ENCODE measurements at regions not wholly inside any gene's neighbourhood (a gene's known extent, or its start where the extent isn't known, plus 50 kb on each side); places are given as distances from the start of the nearest gene placed in this dataset.

DNA sequence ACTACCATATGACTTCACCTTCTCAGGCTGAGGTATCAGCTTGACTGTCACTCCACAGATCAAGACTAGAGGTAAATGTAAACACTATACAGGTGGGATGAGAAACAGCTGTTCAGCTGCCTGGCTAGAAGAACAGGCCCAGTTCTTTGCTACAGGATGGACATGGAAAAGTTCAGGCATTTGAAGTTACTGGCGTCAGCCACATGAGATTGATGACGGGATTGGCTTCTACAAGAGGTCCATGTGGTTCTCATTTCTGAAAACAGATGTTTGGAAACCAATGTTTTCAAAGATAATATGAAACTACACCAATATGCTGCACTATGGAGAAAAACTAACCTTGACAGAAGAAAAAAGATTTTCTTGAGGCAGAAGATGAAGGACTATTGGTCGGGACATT lies 324.1 kb downstream of the CDH10 start:
- TF ChIP-seq EZH2phosphoT487 (IDR thresholded peaks at IDR 0.05; ENCODE audit: borderline replicate concordance, low read length) (no peak), CTCF (IDR thresholded peaks at IDR 0.05; ENCODE audit: low read depth, low read length, poor library complexity, severe bottlenecking) (no peak)
- H3K9me3 ChIP-seq (ENCODE audit: control insufficient read depth, insufficient read depth, low read length): no peaks in the 10 kb centered on the region
- H3K27ac ChIP-seq (ENCODE audit: low read depth, low read length): no peak overlapping the region
- no peaks in the 10 kb centered on the region for H3K27me3 ChIP-seq (ENCODE audit: control insufficient read depth, low read length)
- no peaks in the 10 kb centered on the region for H3F3A ChIP-seq (ENCODE audit: control insufficient read depth, insufficient read depth)
- no peak overlapping the region for H3K4me2 ChIP-seq (ENCODE audit: low read length)
- H4K20me1 ChIP-seq (ENCODE audit: control insufficient read depth, insufficient read depth, low read depth, low read length): no peaks in the 10 kb centered on the region
- H3K4me1 ChIP-seq (ENCODE audit: control insufficient read depth, low read length): no peaks in the 10 kb centered on the region
- no peak overlapping the region for H3K4me3 ChIP-seq (ENCODE audit: low read length)
- no peaks in the 10 kb centered on the region for H3K79me2 ChIP-seq (ENCODE audit: control insufficient read depth, low read length)
- H3K36me3 ChIP-seq (ENCODE audit: control insufficient read depth, low read length): no peaks in the 10 kb centered on the region
- no peaks in the 10 kb centered on the region for H3K9me2 ChIP-seq (replicated peaks; ENCODE audit: control insufficient read depth, low read length)

DNA sequence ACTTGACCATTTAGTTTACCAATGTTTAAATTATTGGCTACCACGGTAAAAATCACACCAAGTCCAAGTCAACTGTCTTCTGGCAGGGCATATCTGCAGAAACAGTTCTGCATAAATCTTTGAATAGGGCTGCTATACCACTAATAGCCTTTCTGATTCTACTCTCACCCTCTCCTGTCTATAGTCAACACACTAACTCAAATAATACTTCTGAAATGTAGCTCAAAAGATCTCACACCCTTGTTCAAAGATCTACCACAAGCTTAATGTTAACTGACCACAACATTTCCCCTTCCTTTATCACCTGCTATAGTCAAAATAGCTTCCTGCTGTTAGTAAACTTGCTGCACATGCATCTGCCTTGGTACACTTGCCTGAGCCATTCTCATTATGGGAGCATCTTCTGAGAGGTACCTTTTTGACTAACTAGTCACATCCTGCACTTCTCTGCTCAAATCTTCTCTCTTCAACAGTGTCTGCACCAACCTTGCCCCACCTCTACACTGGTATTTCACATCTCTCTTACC lies 319.4 kb downstream of the CDH10 start:
- Histone ChIP-seq H3K9me2 (replicated peaks; ENCODE audit: control insufficient read depth, low read length) (no peaks in the 10 kb centered on the region), H3K27ac (ENCODE audit: low read depth, low read length) (no peak overlapping the region), H3K4me1 (ENCODE audit: control insufficient read depth, low read length) (no peaks in the 10 kb centered on the region), H3K4me2 (ENCODE audit: low read length) (no peak overlapping the region), H3F3A (ENCODE audit: control insufficient read depth, insufficient read depth) (no peaks in the 10 kb centered on the region), H3K9me3 (ENCODE audit: control insufficient read depth, insufficient read depth, low read length) (no peaks in the 10 kb centered on the region), H3K79me2 (ENCODE audit: control insufficient read depth, low read length) (no peaks in the 10 kb centered on the region), H3K4me3 (ENCODE audit: low read length) (no peak overlapping the region), H4K20me1 (ENCODE audit: control insufficient read depth, insufficient read depth, low read depth, low read length) (no peaks in the 10 kb centered on the region), H3K36me3 (ENCODE audit: control insufficient read depth, low read length) (no peaks in the 10 kb centered on the region), H3K27me3 (ENCODE audit: control insufficient read depth, low read length) (no peaks in the 10 kb centered on the region)
- TF ChIP-seq CTCF (IDR thresholded peaks at IDR 0.05; ENCODE audit: low read depth, low read length, poor library complexity, severe bottlenecking) (no peak), EZH2phosphoT487 (IDR thresholded peaks at IDR 0.05; ENCODE audit: borderline replicate concordance, low read length) (no peak)

DNA sequence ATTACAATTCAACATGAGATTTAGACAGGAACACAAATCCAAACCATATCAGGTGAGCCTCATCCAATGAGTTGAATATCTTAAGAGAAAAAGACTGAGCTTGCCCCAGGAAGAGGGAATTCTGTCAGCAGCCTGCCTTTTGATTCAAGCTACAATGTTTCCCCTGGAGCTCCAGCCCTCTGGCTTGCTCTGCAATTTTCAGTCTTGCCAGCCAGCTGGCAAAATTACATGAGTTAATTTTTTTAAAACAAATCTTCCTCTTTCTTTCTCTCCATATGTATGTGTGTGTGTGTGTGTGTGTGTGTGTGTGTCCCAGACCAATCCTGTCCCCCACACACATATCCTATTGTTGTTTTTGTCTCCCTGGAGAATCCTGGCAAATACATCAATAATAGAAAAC lies 313.2 kb downstream of the CDH10 start:
- no peak overlapping the region for H3K4me3 ChIP-seq (ENCODE audit: low read length)
- no peak overlapping the region for H3K27ac ChIP-seq (ENCODE audit: low read depth, low read length)
- H3K4me1 ChIP-seq (ENCODE audit: control insufficient read depth, low read length): no peaks in the 10 kb centered on the region
- no peaks in the 10 kb centered on the region for H3K79me2 ChIP-seq (ENCODE audit: control insufficient read depth, low read length)
- H3K9me2 ChIP-seq (replicated peaks; ENCODE audit: control insufficient read depth, low read length): no peaks in the 10 kb centered on the region
- H4K20me1 ChIP-seq (ENCODE audit: control insufficient read depth, insufficient read depth, low read depth, low read length): no peaks in the 10 kb centered on the region
- no peaks in the 10 kb centered on the region for H3K9me3 ChIP-seq (ENCODE audit: control insufficient read depth, insufficient read depth, low read length)
- H3K27me3 ChIP-seq (ENCODE audit: control insufficient read depth, low read length): no peaks in the 10 kb centered on the region
- no peaks in the 10 kb centered on the region for H3K36me3 ChIP-seq (ENCODE audit: control insufficient read depth, low read length)
- no peak overlapping the region for H3K4me2 ChIP-seq (ENCODE audit: low read length)
- TF ChIP-seq CTCF (IDR thresholded peaks at IDR 0.05; ENCODE audit: low read depth, low read length, poor library complexity, severe bottlenecking) (no peak), EZH2phosphoT487 (IDR thresholded peaks at IDR 0.05; ENCODE audit: borderline replicate concordance, low read length) (no peak)
- no peaks in the 10 kb centered on the region for H3F3A ChIP-seq (ENCODE audit: control insufficient read depth, insufficient read depth)
